Neuronal stem cell (in vitro differentiated cells): ENCODE measurements at regions not wholly inside any gene's neighbourhood (a gene's known extent, or its start where the extent isn't known, plus 50 kb on each side); places are given as distances from the start of the nearest gene placed in this dataset.
"Not testable (repeated sequence)": the region's sequence is repeated elsewhere in the genome, so short reads cannot be mapped to it uniquely, and the experiment has no call there.

Experiments used
- DNase-seq: peaks from one replicate; pipeline ENCODE4 v3.0.0-alpha.2; 2013; ENCODE audit warnings: low spot score
- H2AFZ ChIP-seq: one replicate; pipeline ENCODE4 v1.6.1; 2013; ENCODE audit warnings: mild to moderate bottlenecking, low read length, inconsistent platforms
- H2AK5ac ChIP-seq: 2 replicates; pipeline ENCODE4 v1.6.1; 2013; ENCODE audit warnings: low read depth, mild to moderate bottlenecking, inconsistent platforms, low read length, moderate library complexity, mixed read lengths
- H2BK120ac ChIP-seq: 2 replicates; pipeline ENCODE4 v1.6.1; 2013; ENCODE audit warnings: low read depth, mild to moderate bottlenecking, inconsistent platforms, low read length, moderate library complexity, mixed read lengths
- H2BK12ac ChIP-seq: one replicate; pipeline ENCODE4 v1.6.1; 2013; ENCODE audit warnings: low read length, inconsistent platforms
- H2BK15ac ChIP-seq: 2 replicates; pipeline ENCODE4 v1.6.1; 2013; ENCODE audit warnings: mild to moderate bottlenecking, low read length, inconsistent platforms, mixed read lengths
- H2BK5ac ChIP-seq: one replicate; pipeline ENCODE4 v1.6.1; 2013; ENCODE audit warnings: inconsistent platforms, mild to moderate bottlenecking, low read length, moderate library complexity
- H3K14ac ChIP-seq: one replicate; pipeline ENCODE4 v1.6.1; 2013; ENCODE audit warnings: low read length, inconsistent platforms
- H3K18ac ChIP-seq: 2 replicates; pipeline ENCODE4 v1.6.1; 2013; ENCODE audit warnings: low read length, inconsistent platforms
- H3K23ac ChIP-seq: 2 replicates; pipeline ENCODE4 v1.6.1; 2013; ENCODE audit warnings: low read depth, mild to moderate bottlenecking, mixed read lengths, low read length, inconsistent platforms; ENCODE audit not compliant: poor library complexity
- H3K27ac ChIP-seq: replicated peaks from 3 replicates; pipeline ENCODE4 v1.5.1; 2013; ENCODE audit warnings: low read length, inconsistent platforms
- H3K27me3 ChIP-seq, 3 experiments: 2 replicates each; pipeline ENCODE4 v1.6.1; 2013; ENCODE audit warnings: low read length in 3 of 3, mild to moderate bottlenecking in 2 of 3, inconsistent platforms in 1 of 3, low read depth in 1 of 3, mixed read lengths in 1 of 3, moderate library complexity in 1 of 3; ENCODE audit not compliant: control insufficient read depth in 3 of 3, insufficient read depth in 3 of 3
- H3K36me3 ChIP-seq, 2 donors: replicated peaks in 1 of 2; 2 replicates each; pipeline ENCODE4 v1.6.1; 2013; ENCODE audit warnings: low read length in 2 of 2; ENCODE audit not compliant: control insufficient read depth in 2 of 2, insufficient read depth in 2 of 2
- H3K4ac ChIP-seq: 2 replicates; pipeline ENCODE4 v1.6.1; 2013; ENCODE audit warnings: inconsistent platforms, mild to moderate bottlenecking, low read length, moderate library complexity
- H3K4me1 ChIP-seq, 2 donors: 1 replicate in 1 of 2; 2 replicates in 1 of 2; pipeline ENCODE4 v1.6.1; 2013; ENCODE audit warnings: low read length in 2 of 2, low read depth in 1 of 2; ENCODE audit not compliant: control insufficient read depth in 2 of 2, insufficient read depth in 1 of 2
- H3K4me2 ChIP-seq: one replicate; pipeline ENCODE4 v1.6.1; 2013; ENCODE audit warnings: mild to moderate bottlenecking, low read length, inconsistent platforms; ENCODE audit not compliant: insufficient read depth, poor library complexity, severe bottlenecking
- H3K4me3 ChIP-seq, 2 donors: 2 replicates each; pipeline ENCODE4 v1.5.1; 2013; ENCODE audit warnings: low read length in 2 of 2, mild to moderate bottlenecking in 2 of 2, inconsistent platforms in 1 of 2, moderate library complexity in 1 of 2
- H3K79me1 ChIP-seq: one replicate; pipeline ENCODE4 v1.6.1; 2013; ENCODE audit warnings: low read depth, mild to moderate bottlenecking, inconsistent platforms, low read length, moderate library complexity
- H3K9ac ChIP-seq: one replicate; pipeline ENCODE4 v1.6.1; 2013; ENCODE audit warnings: mild to moderate bottlenecking, low read depth, low read length, inconsistent platforms; ENCODE audit not compliant: poor library complexity
- H3K9me3 ChIP-seq, 2 donors: replicated peaks in 1 of 2; 2 replicates each; pipeline versions ENCODE3 to v1.6.1; 2013; ENCODE audit warnings: low read length in 2 of 2, mild to moderate bottlenecking in 2 of 2, inconsistent platforms in 1 of 2, low read depth in 1 of 2, mixed read lengths in 1 of 2, moderate library complexity in 1 of 2; ENCODE audit not compliant: control insufficient read depth in 2 of 2, insufficient read depth in 1 of 2
- H4K8ac ChIP-seq: one replicate; pipeline ENCODE4 v1.6.1; 2013; ENCODE audit warnings: low read depth, mild to moderate bottlenecking, inconsistent platforms, low read length, moderate library complexity
- H4K91ac ChIP-seq: one replicate; pipeline ENCODE4 v1.6.1; 2013; ENCODE audit warnings: low read length, low read depth, mild to moderate bottlenecking, inconsistent platforms; ENCODE audit not compliant: poor library complexity
- WGBS, 2 donors: extraction: QIAGEN DNeasy Blood & Tissue Kit; methylation state at CpG; one replicate each; pipeline ENCODE4 v1.1.7; 2013; ENCODE audit warnings: missing lambda C conversion rate in 2 of 2, mixed read lengths in 1 of 2; ENCODE audit not compliant: insufficient read length in 2 of 2, insufficient replicate concordance in 1 of 2; ENCODE audit errors: extremely low coverage in 2 of 2; 5-methylcytosine and 5-hydroxymethylcytosine counted together

- H2AK5ac ChIP-seq = no peak overlapping the region
- no peak overlapping the region for H3K18ac ChIP-seq
- no peak overlapping the region for H3K23ac ChIP-seq
- H3K4me3 ChIP-seq = no peak overlapping the region
- H3K4ac ChIP-seq = no peak overlapping the region
- DNase-seq = no peak
- no CpG with 5 or more reads among the region's 4 CpGs for WGBS, 2 donors
- no peak overlapping the region for H2BK120ac ChIP-seq
- H3K36me3 ChIP-seq = no peaks in the 10 kb centered on the region
- H2BK12ac ChIP-seq = no peak overlapping the region
- H2BK5ac ChIP-seq = no peak overlapping the region
- H3K27ac ChIP-seq = no peak overlapping the region
- no peak overlapping the region for H2BK15ac ChIP-seq
- H3K9ac ChIP-seq = no peak overlapping the region
- H3K4me2 ChIP-seq = no peak overlapping the region
- H4K8ac ChIP-seq = no peak overlapping the region
- no peaks in the 10 kb centered on the region for H3K79me1 ChIP-seq
- no peaks in the 10 kb centered on the region for H3K4me1 ChIP-seq
- no peak overlapping the region for H3K14ac ChIP-seq
- no peaks in the 10 kb centered on the region for H3K9me3 ChIP-seq
- no peak overlapping the region for H4K91ac ChIP-seq
- H2AFZ ChIP-seq = no peak overlapping the region
- no peaks in the 10 kb centered on the region for H3K27me3 ChIP-seq
These were observed 133.6 kb downstream of the KCNE4 start for GRCh38 chr2:223185638-223186037.

GRCh38 chr2:223187256-223187655 is 135.3 kb downstream of the KCNE4 start:
- Histone ChIP-seq H2BK5ac (no peak overlapping the region), H4K91ac (no peak overlapping the region), H3K14ac (no peak overlapping the region), H3K9me3 (no peaks in the 10 kb centered on the region), H2BK12ac (no peak overlapping the region), H2AK5ac (no peak overlapping the region), H3K79me1 (no peaks in the 10 kb centered on the region), H3K4me2 (no peak overlapping the region), H3K18ac (no peak overlapping the region), H2BK15ac (no peak overlapping the region), H3K27me3 (no peaks in the 10 kb centered on the region), H3K4me3 (no peak overlapping the region), H3K4me1 (no peaks in the 10 kb centered on the region), H2BK120ac (no peak overlapping the region), H4K8ac (no peak overlapping the region), H3K27ac (no peak overlapping the region), H3K36me3 (no peaks in the 10 kb centered on the region), H3K4ac (no peak overlapping the region), H3K9ac (no peak overlapping the region), H2AFZ (peak overlapping the region; percentile 58), H3K23ac (no peak overlapping the region)
- DNase-seq = no peak
- WGBS, 2 donors = no CpG with 5 or more reads among the region's 3 CpGs

- not testable (repeated sequence) for H2BK120ac ChIP-seq, H3K4me2 ChIP-seq, H3K36me3 ChIP-seq, H2AFZ ChIP-seq, H2BK5ac ChIP-seq, H2BK15ac ChIP-seq, H4K91ac ChIP-seq, H3K9me3 ChIP-seq, H3K27ac ChIP-seq, H3K9ac ChIP-seq, H3K4ac ChIP-seq, H2AK5ac ChIP-seq, H3K79me1 ChIP-seq, H3K18ac ChIP-seq, DNase-seq, H3K4me3 ChIP-seq, H3K4me1 ChIP-seq, H3K14ac ChIP-seq, H4K8ac ChIP-seq, H2BK12ac ChIP-seq, H3K23ac ChIP-seq, H3K27me3 ChIP-seq
- no CpG with 5 or more reads among the region's 10 CpGs for WGBS, 2 donors
These were observed 138.7 kb downstream of the KCNE4 start for GRCh38 chr2:223190561-223191206.

- Histone ChIP-seq H3K9me3 (no peaks in the 10 kb centered on the region), H2BK15ac (no peak overlapping the region), H2AFZ (no peak overlapping the region), H3K4me1 (no peaks in the 10 kb centered on the region), H3K4ac (no peak overlapping the region), H4K8ac (no peak overlapping the region), H3K14ac (no peak overlapping the region), H2BK12ac (no peak overlapping the region), H2AK5ac (no peak overlapping the region), H3K18ac (no peak overlapping the region), H3K4me2 (no peak overlapping the region), H3K4me3 (no peak overlapping the region), H3K9ac (no peak overlapping the region), H3K27me3 (no peaks in the 10 kb centered on the region), H3K36me3 (no peaks in the 10 kb centered on the region), H3K79me1 (no peaks in the 10 kb centered on the region), H2BK5ac (no peak overlapping the region), H2BK120ac (no peak overlapping the region), H4K91ac (no peak overlapping the region), H3K23ac (no peak overlapping the region), H3K27ac (no peak overlapping the region)
- no peak for DNase-seq
- no CpG with 5 or more reads among the region's 5 CpGs for WGBS, 2 donors
These were observed 144.3 kb downstream of the KCNE4 start for GRCh38 chr2:223196331-223196730.
